HepG2 (cell line): ENCODE measurements at regions not wholly inside any gene's neighbourhood (a gene's known extent, or its start where the extent isn't known, plus 50 kb on each side); places are given as distances from the start of the nearest gene placed in this dataset.

ENCODE experiments used
- KAT7 ChIP-seq: IDR thresholded peaks from 2 replicates; pipeline ENCODE4 v1.6.1; 2018; ENCODE audit warnings: borderline replicate concordance, missing compliant biosample characterization
- MAZ ChIP-seq, 2 experiments: sonication (generic) in 1 of 2; formaldehyde crosslinking in 1 of 2; IDR thresholded peaks; 2 replicates each; pipeline versions ENCODE4 v1.5.0 to v1.6.1; 2012 to 2020; ENCODE audit warnings: low read depth in 2 of 2, mild to moderate bottlenecking in 2 of 2, borderline replicate concordance in 1 of 2, improper control_type of control experiment in 1 of 2, low read length in 1 of 2, missing genetic modification reagents in 1 of 2, moderate library complexity in 1 of 2
- NFKB2 ChIP-seq: sonication (generic); formaldehyde crosslinking; IDR thresholded peaks from 2 replicates; pipeline ENCODE4 v1.4.0; 2020; ENCODE audit warnings: missing genetic modification reagents, borderline replicate concordance
- TCF12 ChIP-seq, 2 experiments: fragments of 450-650 bp in 1 of 2; sonication (generic) in 1 of 2; formaldehyde crosslinking in 1 of 2; IDR thresholded peaks; 2 replicates each; pipeline versions ENCODE4 v1.6.1 to v1.8.0; 2017 to 2022; ENCODE audit warnings: antibody characterized with exemption in 1 of 2, mild to moderate bottlenecking in 1 of 2, missing genetic modification reagents in 1 of 2, moderate library complexity in 1 of 2
- YY1 ChIP-seq: IDR thresholded peaks from 2 replicates; pipeline ENCODE4 v1.6.1; 2011; ENCODE audit warnings: low read length, low read depth, moderate library complexity, mild to moderate bottlenecking; ENCODE audit not compliant: insufficient read depth, insufficient replicate concordance

GRCh38 chr15:38059665-38060064, 125.2 kb downstream of the TMCO5A start:
- no peak for TF ChIP-seq TCF12 (IDR thresholded peaks at IDR 0.05)
- TF ChIP-seq TCF12 (CRISPR knock-in tag; IDR thresholded peaks at IDR 0.05) = no peak
- TF ChIP-seq MAZ (IDR thresholded peaks at IDR 0.05; ENCODE audit: borderline replicate concordance, low read depth, low read length) = no peak
- TF ChIP-seq MAZ (CRISPR knock-in tag; IDR thresholded peaks at IDR 0.05; ENCODE audit: low read depth) = no peak
- no peak for TF ChIP-seq NFKB2
- no peak for TF ChIP-seq KAT7
- no peak for TF ChIP-seq YY1
